ENCODE measurements at regions not wholly inside any gene's neighbourhood (a gene's known extent, or its start where the extent isn't known, plus 50 kb on each side); places are given as distances from the start of the nearest gene placed in this dataset.

DNA sequence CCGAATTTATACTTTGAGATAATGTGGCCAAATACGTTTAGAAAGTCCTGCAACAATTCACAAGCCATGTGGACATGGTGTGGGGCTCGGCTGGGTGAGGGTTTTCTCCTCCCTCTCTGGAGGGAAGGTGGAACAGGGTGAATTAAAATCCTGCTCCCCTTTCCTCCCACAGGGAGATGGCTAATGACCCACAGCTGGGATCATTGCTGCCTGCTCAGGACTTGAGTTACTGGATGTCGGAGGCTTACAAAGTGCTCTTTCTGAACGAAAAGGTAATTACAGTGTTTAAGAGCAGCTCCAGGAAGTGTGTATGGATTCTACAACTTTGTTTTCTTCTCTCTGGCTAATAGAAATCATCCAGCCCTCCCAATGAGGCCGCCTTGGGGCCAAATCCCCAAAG lies 97.9 kb upstream of the ALKAL2 start:
- no peak for TF ChIP-seq POLR2A (IDR thresholded peaks at IDR 0.05)
- TF ChIP-seq, protein P1, sequence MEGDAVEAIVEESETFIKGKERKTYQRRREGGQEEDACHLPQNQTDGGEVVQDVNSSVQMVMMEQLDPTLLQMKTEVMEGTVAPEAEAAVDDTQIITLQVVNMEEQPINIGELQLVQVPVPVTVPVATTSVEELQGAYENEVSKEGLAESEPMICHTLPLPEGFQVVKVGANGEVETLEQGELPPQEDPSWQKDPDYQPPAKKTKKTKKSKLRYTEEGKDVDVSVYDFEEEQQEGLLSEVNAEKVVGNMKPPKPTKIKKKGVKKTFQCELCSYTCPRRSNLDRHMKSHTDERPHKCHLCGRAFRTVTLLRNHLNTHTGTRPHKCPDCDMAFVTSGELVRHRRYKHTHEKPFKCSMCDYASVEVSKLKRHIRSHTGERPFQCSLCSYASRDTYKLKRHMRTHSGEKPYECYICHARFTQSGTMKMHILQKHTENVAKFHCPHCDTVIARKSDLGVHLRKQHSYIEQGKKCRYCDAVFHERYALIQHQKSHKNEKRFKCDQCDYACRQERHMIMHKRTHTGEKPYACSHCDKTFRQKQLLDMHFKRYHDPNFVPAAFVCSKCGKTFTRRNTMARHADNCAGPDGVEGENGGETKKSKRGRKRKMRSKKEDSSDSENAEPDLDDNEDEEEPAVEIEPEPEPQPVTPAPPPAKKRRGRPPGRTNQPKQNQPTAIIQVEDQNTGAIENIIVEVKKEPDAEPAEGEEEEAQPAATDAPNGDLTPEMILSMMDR (IDR thresholded peaks at IDR 0.05) = no peak

All from upper lobe of left lung (tissue), 4 donors.